ENCODE measurements at regions not wholly inside any gene's neighbourhood (a gene's known extent, or its start where the extent isn't known, plus 50 kb on each side); places are given as distances from the start of the nearest gene placed in this dataset.

DNA sequence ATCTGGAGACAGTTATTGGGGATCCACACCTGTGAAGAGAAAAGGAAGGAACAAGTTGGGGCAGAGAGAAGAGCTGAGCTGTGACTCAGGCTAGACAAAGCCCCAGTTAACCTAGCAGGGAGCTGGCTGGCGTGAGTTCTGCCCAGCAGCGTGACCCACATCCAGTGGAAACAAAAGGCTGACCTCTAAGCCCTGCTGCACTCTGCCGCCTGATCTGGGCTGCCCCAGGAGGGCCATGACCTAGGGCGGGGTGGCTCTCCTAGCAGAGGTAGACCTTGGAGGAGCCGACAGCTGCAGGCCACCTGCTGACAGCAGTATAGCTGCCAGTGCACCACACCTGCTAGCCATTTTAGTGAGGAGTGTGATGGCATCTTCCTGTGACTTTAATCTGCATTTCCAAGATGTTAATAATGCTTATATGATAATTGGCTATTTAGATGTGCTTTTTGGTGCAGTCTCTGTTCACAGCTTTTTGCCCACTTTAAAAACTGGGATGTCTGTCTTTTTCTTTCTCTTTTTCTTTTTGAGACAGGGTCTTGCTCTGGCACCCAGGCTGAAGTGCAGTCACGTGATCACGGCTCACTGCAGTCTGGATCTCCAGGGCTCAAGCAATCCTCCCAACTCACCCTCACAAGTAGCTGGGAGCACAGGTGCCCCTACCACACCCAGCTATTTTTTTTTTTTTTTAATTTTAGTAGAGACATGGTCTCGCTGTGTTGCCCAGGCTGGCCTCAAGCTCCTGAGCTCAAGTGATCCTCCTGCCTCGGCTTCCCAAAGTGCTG, 78.1 kb downstream of the LSM3 start:
- H3K4me1 Mint-ChIP-seq (ENCODE audit: low read depth): peaks cover 44% of the 10 kb centered on the region
- no peak for DNase-seq
- TF ChIP-seq, protein P1, sequence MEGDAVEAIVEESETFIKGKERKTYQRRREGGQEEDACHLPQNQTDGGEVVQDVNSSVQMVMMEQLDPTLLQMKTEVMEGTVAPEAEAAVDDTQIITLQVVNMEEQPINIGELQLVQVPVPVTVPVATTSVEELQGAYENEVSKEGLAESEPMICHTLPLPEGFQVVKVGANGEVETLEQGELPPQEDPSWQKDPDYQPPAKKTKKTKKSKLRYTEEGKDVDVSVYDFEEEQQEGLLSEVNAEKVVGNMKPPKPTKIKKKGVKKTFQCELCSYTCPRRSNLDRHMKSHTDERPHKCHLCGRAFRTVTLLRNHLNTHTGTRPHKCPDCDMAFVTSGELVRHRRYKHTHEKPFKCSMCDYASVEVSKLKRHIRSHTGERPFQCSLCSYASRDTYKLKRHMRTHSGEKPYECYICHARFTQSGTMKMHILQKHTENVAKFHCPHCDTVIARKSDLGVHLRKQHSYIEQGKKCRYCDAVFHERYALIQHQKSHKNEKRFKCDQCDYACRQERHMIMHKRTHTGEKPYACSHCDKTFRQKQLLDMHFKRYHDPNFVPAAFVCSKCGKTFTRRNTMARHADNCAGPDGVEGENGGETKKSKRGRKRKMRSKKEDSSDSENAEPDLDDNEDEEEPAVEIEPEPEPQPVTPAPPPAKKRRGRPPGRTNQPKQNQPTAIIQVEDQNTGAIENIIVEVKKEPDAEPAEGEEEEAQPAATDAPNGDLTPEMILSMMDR (IDR thresholded peaks at IDR 0.05): no peak
- H3K27me3 Mint-ChIP-seq (ENCODE audit: insufficient read depth): peaks cover 4% of the 10 kb centered on the region
- no peaks in the 10 kb centered on the region for H3K36me3 Mint-ChIP-seq (ENCODE audit: low read depth)
- no peaks in the 10 kb centered on the region for H3K9me3 Mint-ChIP-seq
- no peak overlapping the region for H3K4me3 Mint-ChIP-seq
- H3K27ac Mint-ChIP-seq: no peak overlapping the region

DNA sequence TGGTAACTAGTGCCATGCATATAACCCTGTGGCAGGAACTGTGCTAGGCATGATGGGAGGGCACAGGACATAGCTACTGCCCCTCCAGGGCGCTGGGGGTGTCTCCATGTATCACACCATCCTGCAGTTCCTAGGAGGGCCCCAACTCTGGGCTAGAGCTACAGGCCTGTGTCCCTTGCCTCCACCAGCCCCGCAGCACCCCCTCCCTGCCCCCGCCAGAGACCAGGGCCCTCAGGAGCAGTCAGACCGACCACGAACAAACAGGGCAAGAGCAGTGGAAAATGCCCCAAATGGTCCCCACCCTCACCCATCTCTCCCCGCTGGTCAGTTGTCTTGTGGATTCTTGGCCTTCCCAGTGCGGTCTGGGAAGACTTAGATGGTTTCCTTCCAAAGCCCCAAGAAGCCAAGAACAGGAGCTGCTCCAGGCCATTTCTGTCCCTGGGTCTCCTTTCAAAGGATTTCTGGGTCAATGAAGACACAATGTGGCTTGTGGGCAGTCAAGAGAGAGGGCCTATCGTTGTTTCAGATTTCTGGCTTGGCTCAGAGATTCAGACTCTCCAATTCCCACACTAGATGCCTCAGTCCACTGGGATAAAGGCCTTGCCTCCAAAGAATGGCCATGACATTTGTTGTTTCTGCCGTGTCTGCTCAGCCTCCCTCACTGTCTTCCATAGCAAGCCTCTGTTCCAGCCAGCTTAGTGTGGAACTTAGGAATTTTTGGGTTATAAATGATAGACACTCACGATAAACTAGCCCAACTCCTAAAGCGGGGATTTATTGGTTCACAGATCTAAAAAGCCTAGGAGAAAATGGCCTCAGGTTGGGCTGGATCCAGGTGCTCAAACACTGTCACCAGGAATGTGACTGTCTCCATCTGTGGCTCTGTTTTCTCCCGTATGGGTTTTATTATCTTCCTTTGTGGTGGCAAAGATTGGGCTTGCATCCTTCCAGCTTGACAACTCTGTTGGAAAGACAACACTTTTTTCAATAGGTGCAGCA, 80.6 kb downstream of the LSM3 start:
- Mint-ChIP-seq H3K4me1 (ENCODE audit: low read depth) (peaks cover 31% of the 10 kb centered on the region), H3K4me3 (no peak overlapping the region), H3K9me3 (no peaks in the 10 kb centered on the region), H3K27me3 (ENCODE audit: insufficient read depth) (peaks cover 2% of the 10 kb centered on the region), H3K36me3 (ENCODE audit: low read depth) (no peaks in the 10 kb centered on the region), H3K27ac (no peak overlapping the region)
- no peak for DNase-seq
- TF ChIP-seq, protein P1 (IDR thresholded peaks at IDR 0.05): no peak

DNA sequence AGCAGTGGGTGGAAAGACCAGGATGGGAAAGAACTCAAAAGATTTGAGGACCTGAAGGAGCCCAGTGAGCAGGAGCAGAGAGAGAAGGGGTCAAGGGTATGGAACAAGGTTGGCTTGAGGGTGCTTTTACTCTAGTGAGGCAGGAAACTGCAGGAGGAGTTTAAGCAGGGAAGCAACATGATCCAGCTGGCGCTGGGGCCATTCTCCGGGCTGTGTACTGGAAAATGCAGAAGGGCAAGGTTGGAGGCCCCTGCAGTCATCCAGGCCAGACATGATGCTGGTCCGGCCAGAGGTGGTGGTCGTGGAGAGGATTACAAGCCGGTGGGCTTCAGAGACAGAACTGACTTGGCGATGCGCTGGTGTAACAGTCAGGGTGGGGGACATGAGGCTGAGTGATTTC, 81.8 kb downstream of the LSM3 start:
- TF ChIP-seq, protein P1 (IDR thresholded peaks at IDR 0.05): no peak

DNA sequence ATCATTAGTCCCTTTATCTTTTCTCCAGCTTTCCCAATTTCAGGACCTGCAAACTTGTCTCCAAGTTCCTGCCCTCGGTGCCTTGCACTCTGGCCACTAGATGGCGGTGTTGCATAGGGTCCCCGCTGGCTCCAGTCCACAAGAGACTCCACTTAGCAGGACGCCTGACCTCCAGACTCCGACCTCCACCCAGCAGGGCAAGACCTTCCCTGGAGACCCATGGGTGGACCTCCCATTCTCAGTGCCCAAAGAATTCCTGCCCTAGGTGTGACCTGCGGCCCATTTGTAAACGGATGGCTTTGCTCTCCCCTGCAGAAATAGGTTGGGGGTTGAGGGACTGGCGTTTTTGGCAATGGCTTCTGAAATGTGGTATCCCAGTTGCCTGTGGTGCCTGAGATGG, 82.6 kb downstream of the LSM3 start:
- no peaks in the 10 kb centered on the region for H3K9me3 Mint-ChIP-seq
- TF ChIP-seq, protein P1 (IDR thresholded peaks at IDR 0.05): peak; percentile 99
- H3K4me3 Mint-ChIP-seq: no peak overlapping the region
- H3K27me3 Mint-ChIP-seq (ENCODE audit: insufficient read depth): peaks cover 3% of the 10 kb centered on the region; the same call in 1 of the 2 replicates
- H3K27ac Mint-ChIP-seq: no peak overlapping the region
- no peaks in the 10 kb centered on the region for H3K36me3 Mint-ChIP-seq (ENCODE audit: low read depth)
- peak; percentile 55 for DNase-seq
- peaks cover 41% of the 10 kb centered on the region for H3K4me1 Mint-ChIP-seq (ENCODE audit: low read depth)

More for the DNA sequence above, 81.8 kb downstream of the LSM3 start:
- H3K36me3 Mint-ChIP-seq (ENCODE audit: low read depth): no peaks in the 10 kb centered on the region
- no peaks in the 10 kb centered on the region for H3K9me3 Mint-ChIP-seq
- DNase-seq: no peak
- no peak overlapping the region for H3K4me3 Mint-ChIP-seq
- H3K27me3 Mint-ChIP-seq (ENCODE audit: insufficient read depth): peaks cover 3% of the 10 kb centered on the region
- peaks cover 35% of the 10 kb centered on the region for H3K4me1 Mint-ChIP-seq (ENCODE audit: low read depth)
- no peak overlapping the region for H3K27ac Mint-ChIP-seq

DNA sequence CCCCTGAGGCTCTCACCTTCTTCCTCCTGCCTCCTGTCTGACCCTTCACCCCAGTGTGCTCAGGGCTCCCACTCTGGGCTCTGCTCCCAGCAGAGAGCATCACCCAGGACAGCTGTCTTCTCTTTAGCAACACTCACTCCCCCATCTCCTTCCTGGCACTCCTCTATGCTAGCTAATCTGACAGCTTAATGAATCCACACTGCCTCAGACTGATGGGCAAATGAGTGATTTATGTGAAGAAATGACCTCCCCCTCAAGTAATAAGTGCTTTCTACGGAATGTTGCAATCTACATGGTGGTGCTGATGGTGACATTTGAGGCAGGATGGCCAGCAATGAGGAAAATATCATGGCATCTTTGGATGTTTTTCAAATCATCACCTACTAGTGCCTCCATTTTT, 83.6 kb downstream of the LSM3 start:
- TF ChIP-seq, protein P1 (IDR thresholded peaks at IDR 0.05): no peak
- Mint-ChIP-seq H3K4me3 (no peak overlapping the region), H3K27me3 (ENCODE audit: insufficient read depth) (peaks cover 3% of the 10 kb centered on the region; the same call in 1 of the 2 replicates), H3K4me1 (ENCODE audit: low read depth) (peaks cover 45% of the 10 kb centered on the region), H3K9me3 (no peaks in the 10 kb centered on the region), H3K36me3 (ENCODE audit: low read depth) (no peaks in the 10 kb centered on the region), H3K27ac (no peak overlapping the region)
- DNase-seq: no peak
